Central memory CD4-positive, alpha-beta T cell (primary cell): ENCODE measurements at regions not wholly inside any gene's neighbourhood (a gene's known extent, or its start where the extent isn't known, plus 50 kb on each side); places are given as distances from the start of the nearest gene placed in this dataset.

Source experiments
- DNase-seq: peaks from one replicate; pipeline ENCODE4 v3.0.0; 2022

DNA sequence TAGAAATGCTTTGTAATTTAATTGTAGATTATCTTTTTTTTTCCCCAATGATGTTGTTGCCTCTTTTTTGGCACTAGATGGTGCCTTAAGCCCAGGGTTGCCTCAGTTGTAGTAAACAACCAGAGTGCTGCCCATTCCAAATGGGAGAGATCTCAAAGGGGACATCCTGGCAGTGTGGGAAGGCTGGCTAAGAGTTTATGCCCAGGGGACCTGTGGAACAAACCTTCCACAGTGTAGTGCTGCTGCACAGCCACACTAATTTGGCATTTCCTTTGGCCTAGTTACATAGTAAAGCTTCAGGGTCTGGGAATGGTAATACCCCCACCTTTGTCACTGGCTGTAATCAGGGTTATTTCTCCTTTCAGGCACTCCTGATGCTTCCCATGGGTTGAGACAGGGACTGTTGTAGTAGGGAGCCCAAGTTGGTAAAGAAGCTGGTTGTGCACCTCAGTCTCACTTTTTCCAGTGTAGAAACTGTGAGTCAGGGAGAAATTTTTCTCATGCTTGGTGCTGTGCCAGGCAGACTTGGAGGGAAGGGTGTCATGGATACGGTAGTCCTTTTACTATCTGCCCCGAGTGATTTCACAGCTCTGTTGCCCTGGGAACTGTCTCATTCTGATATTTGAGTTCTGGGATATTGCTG is 177.8 kb upstream of the ECI2 start:
- DNase-seq: no peak

DNA sequence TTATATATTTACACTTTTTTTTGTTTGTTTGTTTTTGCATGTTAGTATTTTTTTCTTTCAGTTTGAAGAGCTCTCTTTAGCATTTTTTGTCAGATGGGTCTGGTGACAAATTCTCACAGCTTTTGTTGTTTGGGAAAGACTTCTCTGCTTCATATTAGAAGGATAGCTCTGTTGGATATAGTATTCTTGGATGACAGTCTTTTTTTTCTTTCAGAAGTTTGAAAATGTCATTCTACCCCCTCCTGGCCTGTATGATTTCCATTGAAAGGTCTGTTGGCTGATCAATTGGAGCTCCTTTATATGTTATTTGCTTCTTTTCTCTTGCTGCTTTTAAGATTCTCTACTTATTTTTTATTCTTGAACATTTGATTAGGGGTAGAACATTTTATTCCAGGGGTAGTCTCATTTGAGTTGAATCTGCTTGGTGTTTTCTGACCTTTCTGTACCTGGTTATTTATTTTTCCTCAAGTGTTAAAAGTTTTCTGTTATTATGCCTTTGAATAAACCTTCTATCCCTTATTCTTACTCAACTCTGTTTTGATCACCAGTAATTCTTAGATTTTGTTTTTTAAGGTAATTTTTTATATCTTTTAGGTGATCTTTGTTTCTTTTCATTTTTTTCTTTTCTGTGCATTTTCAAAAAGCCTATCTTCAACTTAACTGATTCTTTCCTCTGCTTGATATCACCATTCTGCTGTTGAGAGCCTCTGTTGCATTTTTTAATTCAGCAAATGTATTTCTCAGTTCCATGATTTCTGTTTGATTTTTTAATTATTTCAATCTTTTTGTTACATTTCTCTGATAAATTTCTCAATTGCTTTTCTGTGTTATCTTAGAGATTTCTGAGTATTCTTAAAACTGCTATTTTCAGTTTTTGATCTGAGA is 176.8 kb upstream of the ECI2 start:
- no peak for DNase-seq

DNA sequence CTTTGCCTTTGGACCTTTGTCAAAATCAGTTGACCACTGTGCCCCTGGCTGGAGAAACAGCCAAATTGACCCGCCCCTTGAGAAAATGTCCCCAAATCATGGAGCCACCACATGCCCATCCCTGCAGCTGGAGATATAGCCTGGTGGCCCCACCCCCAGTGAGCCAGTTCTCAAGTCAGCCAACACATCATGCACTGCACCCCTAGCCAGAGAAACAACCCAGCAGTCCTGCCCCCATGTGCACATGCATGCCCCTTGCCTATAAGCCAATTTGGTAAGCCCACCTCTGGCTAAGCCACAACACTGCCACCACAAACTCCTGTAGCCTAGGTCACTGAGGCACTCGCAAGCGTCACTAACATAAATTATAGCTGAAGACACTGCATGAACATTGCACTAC is 174.2 kb upstream of the ECI2 start:
- no peak for DNase-seq

DNA sequence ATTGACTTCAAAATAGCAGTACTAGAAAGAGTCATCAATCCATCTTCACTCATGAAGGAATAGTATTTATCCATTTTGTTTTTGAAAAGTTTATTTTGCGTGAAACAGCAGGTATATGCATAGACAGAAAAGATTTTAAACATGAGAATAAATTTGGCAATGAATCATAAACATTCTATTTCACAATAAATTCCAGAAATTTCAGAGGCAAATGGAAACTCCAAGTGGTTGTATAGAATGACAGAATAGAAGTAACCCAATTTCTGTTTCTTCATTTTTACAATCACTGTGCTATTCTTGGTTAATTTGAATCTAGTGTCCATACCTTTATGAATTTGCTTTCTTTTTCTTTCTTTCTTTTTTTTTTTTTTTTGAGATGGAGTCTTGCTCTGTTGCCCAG is 173.0 kb upstream of the ECI2 start:
- DNase-seq: no peak

DNA sequence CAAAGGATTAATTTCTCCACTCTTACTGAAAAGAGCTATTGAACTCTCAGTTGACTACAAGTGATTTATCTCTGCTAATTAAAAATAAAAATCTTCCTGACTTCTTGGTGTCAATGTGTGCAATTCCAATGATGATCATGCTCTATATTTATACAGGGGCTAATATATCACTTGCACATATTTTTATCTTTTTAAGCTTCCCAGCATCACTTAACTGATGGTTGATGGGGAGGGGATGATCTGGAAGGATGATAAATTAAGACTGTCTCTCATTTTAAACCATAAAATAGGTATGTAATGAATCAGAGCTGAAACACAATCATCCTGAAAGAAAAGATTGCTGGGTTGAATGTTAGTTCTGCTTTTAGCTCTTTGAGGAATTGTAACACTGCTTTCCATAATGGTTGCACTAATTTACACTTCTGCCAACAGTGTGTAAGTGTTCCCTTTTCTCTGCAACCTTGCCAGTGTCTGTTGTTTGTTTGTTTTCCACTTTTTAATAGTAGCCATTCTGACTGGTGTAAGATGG is 169.6 kb upstream of the ECI2 start:
- no peak for DNase-seq

DNA sequence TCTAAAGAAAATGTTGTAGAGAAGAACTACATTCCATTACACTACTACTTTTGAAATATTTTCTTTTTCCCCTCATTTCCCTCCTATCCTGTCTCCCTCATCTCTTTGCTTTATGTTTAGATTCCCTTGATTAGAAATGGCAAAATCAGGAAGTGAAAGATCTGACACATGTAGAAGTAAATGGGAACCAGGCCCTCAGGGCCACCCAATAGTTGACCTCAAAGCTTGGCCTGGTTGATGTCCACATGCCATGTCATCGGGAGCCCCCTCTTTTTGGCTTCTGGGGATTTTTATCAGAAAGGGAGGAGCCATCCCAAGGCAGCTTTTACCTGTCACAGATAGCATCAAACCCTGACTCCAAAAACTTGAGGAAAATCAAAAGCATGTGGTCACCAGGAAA is 168.3 kb upstream of the ECI2 start:
- DNase-seq: no peak

DNA sequence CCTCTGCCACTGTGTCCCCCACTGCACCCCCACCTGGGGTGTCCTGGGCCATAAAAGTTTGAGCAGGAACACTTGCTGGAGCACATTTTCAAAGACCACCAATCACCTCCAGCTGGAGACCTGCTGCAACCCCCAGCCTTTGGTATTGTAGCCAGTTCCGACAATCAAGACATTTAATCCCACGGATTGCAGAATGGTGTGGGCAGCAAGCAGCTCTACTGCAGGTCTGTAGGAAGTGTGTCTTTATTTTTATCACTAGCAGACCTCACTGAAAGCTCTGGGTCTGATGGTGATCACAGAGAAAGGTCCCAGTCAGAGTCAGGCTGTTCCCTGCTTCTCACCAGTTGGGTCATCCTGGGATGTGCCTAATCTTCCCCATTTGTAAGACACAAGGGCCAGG is 167.1 kb upstream of the ECI2 start:
- DNase-seq: no peak

DNA sequence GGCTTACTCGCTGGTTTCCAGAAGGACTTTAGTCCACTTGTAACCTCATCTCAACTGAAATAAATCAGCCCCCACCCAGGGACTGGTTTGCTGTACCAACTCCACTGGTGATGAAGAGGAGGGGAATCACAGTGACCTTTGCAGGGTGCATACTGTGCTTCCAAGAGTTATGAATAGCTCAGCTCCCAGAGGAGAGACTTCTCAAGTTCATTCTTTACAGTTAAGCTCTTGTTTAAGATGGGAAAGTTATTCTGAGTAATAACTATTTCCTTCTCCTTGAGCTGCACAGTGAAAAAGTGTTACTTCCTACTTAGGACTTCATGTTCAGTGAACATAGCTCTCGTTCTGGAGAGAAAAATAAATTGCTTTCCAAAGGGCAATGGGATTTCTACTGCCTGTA is 166.5 kb upstream of the ECI2 start:
- DNase-seq: no peak

DNA sequence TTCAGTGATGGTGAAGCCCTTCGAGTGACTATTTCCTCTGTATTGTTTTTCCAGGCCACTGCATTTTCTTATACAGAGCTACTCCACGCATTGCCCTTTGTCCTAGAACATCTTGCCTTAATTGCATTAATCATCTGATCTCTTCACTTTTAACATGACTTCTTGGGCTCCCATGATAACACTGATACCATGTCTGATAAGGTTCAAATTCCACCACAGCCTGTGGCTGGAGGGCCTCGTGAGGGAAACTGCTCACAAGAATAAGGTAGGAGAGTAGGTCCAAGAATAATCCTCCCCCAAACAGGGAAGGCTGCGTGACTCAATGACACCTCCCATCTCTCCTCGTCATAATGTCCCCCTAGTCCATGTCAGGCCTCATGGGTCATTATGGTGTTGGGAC is 165.5 kb upstream of the ECI2 start:
- DNase-seq: no peak

DNA sequence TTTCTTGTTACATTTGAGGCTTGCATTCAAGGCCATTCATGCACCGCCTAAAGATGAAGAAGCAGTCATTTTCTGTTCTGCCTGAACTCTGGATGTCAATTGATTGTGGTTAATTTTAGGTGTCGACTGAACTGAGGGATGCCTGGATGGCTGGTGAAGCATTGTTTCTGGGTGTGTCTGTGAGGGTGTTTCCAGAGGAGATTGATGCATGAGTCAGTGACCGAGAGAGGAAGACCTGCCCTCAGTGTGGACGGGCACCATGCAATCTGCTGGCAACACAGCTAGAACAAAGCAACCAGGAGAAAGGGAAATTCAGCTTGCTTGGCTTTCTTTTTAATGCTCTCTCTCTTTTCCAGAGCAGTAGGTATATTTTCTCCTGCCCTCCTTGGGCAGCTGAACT is 164.1 kb upstream of the ECI2 start:
- DNase-seq: no peak

DNA sequence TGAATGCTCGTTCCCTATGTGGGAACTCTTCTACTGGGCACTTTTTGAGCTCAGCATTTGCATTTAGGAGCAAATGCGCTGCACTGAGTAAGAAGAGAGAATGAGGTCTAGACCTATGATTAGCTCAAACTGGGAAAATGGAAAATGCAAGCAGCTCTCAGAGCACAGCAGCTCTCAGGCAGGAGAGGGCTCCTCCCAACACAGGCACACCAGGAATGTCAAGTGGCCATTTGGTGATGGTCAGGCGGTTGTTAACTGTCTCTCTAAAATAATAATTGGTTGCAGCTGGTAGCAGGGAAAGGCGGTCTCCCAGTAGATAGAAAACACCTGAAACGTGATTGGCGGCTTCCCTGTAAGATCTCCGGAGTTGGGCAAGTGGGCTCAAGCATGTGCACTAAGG is 162.0 kb upstream of the ECI2 start:
- no peak for DNase-seq

DNA sequence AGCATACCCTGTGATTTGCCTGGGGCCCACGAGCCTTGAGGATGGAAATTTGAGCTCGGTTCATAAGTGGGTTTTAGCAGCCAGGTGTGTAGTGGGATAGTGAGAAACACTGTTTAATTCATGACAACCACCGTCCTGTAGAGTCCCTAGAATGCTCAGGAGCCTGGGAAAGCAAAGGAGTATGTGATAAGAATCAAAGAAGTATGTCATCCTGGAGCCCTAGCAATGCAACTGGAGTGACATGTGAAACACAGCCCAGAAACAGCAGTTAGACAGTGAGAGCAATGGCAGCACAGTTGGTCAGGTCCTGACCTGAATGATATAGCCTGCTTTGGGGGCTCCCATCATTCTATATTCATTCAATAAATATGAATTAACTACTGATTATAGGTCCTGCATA is 161.2 kb upstream of the ECI2 start:
- DNase-seq: no peak

DNA sequence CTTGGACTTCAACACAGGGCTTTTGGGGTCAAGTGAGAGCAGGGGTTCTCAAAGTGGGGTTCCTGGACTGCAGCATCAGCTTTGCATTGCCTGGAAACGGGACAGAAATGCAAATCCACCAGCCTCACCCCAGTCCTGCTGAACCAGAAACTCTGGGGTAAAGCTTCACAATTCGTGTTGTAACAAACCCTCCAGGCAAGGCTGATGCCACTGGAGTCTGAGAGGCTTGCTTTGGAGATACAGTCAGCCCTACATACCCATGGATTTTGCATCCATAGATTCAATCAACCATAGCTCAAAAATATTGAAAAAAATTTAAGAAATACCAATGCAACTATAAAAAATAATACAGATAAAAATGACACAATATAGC is 160.4 kb upstream of the ECI2 start:
- no peak for DNase-seq

DNA sequence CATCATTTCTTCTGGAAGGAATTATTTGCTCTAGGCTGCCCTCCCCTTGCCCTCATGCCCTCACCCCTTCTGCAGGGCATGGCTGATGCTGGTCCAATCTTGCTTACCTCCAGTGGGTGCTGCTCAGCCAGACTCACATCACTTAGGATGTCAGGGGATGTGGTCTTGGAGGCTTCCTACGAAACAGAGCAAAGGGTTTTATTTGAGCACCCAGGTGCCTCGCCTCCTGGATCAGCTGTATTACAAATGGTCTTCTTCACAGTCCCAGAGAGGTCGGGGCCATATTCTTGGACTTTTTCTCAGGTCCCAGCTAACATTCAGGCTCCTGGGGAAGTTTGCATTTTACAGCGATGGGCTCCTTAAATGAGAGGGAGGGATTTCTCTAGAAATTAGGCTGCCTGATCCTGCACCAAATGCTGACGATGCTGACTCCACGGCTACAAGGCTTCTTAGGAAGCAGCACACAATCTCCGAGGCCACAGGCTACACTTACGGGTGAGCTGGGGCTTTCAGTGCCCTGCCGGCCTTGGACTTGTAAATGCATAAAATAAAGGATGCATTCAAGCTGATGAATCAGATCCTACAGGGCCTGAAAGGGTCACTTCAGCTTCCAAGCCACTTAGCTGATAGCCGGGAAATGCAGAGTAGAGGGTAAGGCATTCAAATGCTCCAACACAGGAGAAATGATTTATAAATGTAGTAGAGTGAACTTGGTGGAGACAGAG is 159.8 kb upstream of the ECI2 start:
- DNase-seq: no peak

DNA sequence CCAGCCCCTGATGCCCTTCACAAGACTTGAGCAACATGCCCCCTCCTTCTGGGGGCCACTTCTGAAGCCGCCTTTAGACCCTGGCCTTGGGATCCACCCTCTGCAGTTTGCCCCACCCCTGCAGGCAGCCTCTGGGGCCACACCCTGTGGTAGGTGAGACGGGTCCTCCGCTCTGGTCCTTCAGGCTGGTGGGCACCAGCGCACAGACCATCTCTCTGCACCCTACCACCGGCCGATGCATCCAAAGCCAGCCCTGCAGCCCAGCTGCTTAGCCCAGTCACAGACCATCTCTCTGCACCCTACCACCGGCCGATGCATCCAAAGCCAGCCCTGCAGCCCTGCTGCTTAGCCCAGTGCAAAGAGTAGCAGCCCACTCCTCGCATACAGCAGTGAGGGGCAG is 159.3 kb upstream of the ECI2 start:
- DNase-seq: no peak

DNA sequence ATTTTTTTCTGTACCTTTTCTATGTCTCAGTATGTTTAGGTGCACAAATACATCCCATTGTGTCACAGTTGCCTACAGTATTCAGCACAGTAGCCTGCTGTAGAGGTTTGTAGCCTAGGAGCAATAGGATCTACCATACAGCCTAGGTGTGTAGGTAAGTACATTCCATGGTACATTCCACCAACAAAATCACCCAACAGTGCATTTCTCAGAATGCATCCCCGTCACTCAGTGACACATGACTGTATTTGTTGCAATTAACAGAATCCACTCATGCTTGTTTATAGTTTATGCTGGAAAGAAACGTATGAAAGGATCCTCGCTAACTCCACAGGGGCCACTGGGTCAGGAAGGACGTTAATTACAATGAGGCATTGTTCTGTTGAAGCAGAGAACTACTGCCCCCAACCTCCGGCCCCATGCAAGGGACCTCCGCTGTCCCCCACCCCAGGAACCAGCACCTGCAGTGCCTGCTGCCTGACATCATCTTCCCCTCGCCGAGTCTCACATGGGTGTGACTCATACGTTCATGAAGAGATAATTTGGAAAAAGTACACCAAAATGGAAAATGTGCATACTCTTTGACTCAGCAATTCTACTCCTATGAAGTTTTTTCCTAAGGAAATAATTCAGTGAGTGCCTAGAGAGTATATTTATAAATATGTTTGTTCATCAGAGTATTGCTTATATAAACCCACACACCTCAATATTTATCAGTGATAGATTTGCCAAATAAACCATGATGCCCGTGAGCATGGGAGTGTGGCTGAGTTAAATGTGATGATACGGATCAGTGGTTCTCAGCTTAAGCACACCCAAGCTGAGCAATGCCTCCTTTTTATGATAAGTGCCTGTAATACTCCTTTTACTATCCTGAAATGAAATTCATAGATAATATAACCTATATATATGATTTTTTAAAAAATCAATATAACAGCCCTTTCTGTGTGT is 156.4 kb upstream of the ECI2 start:
- no peak for DNase-seq

DNA sequence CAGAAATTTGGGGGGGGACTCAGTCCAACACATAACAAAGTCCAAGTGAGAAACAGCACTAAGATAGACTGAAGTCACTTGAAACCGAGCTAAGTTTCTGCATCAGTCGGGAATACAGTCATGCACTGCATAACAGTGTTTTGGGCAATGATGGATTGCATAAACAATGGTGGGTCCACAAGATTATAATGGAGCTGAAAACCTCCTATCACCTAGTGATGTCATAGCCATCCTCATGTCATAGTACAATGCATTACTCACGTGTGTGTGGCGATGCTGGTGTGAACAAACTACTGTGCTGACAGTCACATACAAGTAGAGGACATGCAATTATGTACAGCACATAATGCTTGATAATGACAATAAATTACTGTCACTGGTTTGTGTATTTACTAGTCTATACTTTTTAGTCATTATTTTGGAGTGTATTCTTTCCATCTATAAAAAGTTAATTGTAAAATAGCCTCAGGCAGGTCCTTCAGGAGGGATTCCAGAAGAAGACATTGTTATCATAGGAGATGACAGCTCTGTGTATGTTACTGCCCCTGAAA is 154.5 kb upstream of the ECI2 start:
- no peak for DNase-seq

DNA sequence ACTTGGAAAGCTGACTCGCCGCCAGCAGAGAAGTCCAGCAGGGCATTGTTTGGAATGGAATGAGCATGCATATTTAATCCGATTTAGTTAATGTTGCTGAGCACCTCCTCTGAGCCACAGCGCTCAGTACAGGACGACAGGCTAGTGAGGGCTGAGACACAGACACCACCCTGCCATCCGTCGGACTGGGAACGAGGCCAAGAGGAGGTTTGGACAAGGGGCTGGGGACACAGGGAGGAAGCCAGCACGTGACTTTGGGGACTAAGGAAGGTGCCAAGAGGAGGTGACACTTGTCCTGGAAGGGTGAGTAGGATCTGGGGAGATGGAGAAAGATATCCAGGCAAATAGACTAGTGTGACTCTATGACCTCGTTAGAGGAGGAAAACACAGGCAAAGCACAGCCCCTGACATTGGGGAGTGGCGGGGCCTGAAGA is 152.5 kb upstream of the ECI2 start:
- no peak for DNase-seq

DNA sequence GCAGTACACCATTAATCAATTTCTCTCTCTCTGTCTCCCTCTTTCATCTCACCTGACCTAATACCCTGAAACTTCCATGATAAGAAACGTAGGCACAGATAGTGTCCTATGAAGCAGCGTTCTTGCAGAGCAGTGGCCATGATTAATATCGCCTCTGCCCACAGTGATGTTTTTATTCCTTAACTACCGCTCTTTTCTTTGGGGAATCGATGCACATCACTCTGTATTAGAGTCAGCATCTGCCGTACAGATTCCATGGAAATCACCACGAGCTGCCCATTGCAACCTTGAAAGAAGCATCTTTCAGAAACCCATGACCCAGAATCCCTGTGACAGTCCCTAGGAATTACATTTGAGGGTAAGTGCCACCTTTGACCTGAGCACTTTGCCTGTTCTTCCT is 152.0 kb upstream of the ECI2 start:
- no peak for DNase-seq

DNA sequence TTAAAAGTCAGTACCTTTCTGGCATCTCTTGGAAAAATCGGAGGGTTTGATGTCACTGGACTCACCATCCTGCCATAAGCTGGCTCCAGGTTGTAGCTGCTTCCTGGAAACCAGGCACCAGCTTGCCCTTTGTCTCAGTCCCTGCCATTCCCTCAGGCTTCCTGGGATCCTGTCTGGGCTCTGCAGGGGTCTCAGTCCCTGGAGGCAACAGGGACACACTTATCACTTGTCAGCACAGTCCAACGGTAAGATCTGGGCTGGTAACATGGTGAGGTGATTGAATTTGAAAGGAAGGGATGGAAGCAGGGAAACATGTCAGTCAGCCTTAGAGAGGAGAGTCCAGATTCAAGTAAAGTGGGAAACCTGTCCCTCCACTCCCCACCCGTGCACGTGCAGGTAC is 147.6 kb upstream of the ECI2 start:
- DNase-seq: no peak

DNA sequence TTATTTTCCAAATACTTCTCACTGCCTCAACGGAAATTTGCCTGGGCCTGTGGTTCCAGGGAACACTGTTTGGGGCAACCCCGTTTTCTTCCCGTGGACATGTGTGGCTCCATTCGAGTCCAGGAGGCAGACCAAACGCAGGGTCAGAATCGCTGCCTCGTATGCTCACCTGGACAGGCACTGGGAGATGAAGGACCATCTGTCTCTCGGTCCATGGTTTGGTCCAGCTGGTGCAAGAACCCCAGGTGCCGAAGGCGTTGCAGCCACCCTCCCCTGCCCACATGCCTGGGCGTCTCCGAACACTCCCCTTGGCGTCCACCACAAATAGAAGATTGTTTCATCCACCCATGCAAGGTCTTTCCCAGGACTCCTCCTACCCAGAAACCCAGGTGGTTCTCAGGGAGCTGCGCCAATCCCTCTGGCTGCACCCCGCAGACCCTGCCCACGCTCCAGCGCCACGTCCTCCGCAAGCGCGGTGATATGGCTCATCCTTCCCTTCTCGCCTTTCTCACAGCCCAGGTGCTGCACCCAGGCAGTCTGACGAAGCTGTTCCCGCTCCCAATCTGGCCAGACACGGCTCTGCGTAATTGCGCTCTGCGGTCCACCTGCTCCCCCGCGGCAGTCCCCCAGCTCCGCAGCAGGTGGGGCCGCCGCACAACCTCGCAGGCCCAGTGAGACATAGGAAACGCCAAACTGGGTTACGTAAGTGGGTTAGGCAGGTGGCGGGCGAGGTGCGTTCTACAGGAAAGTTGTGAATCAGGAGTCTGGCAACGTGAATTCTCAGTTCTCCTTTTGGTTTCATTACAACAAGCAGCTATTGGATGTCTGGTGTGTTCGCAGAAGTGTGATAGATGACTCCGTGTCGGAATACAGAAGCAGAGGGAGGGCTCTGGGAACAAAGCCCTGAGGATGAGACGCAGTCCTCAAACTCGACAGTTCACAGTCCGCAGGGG is 146.2 kb upstream of the ECI2 start:
- no peak for DNase-seq
